HG03575 (cell line): ENCODE measurements at regions not wholly inside any gene's neighbourhood (a gene's known extent, or its start where the extent isn't known, plus 50 kb on each side); places are given as distances from the start of the nearest gene placed in this dataset.
"Not testable (repeated sequence)": the region's sequence is repeated elsewhere in the genome, so short reads cannot be mapped to it uniquely, and the experiment has no call there.

Experiments used
- ATAC-seq: cut with Tn5 transposase; IDR thresholded peaks from one replicate; pipeline ENCODE4 v1.9.1; 2021; ENCODE audit not compliant: unreplicated experiment, insufficient number of reproducible peaks, low FRiP score; ENCODE audit errors: extremely low read depth

GRCh38 chr15:79595995-79596622 is 164.0 kb downstream of the MINAR1 start:
- ATAC-seq: peak; percentile 92

GRCh38 chr15:79598639-79599038 is 166.5 kb downstream of the MINAR1 start:
- ATAC-seq: no peak

- ATAC-seq: no peak
Observed at GRCh38 chr15:79601405-79602086, 169.4 kb downstream of the MINAR1 start.

- ATAC-seq: no peak
Observed at GRCh38 chr15:79602180-79602579, 170.0 kb downstream of the MINAR1 start.

- no peak for ATAC-seq
Observed at GRCh38 chr15:79602731-79603130, 170.6 kb downstream of the MINAR1 start.

GRCh38 chr15:79606831-79607355 is 174.8 kb downstream of the MINAR1 start:
- no peak for ATAC-seq

- no peak for ATAC-seq
Observed at GRCh38 chr15:79608066-79608864, 176.1 kb downstream of the MINAR1 start.

- ATAC-seq: no peak
Observed at GRCh38 chr15:79609506-79609905, 177.4 kb downstream of the MINAR1 start.

GRCh38 chr15:79610021-79610420 is 177.9 kb downstream of the MINAR1 start:
- ATAC-seq: no peak

- ATAC-seq: no peak
Observed at GRCh38 chr15:79615754-79616153, 183.6 kb downstream of the MINAR1 start.

GRCh38 chr15:79617071-79617470 is 184.9 kb downstream of the MINAR1 start:
- no peak for ATAC-seq

- no peak for ATAC-seq
Observed at GRCh38 chr15:79620112-79620857, 188.1 kb downstream of the MINAR1 start.

- ATAC-seq: not testable (repeated sequence)
Observed at GRCh38 chr15:79621805-79622204, 189.7 kb downstream of the MINAR1 start.

- ATAC-seq: no peak
Observed at GRCh38 chr15:79623488-79623887, 191.4 kb downstream of the MINAR1 start.

GRCh38 chr15:79629687-79630086 is 197.6 kb downstream of the MINAR1 start:
- no peak for ATAC-seq

GRCh38 chr15:79632457-79632856 is 200.3 kb downstream of the MINAR1 start:
- ATAC-seq: no peak

- no peak for ATAC-seq
Observed at GRCh38 chr15:79635149-79635771, 203.1 kb downstream of the MINAR1 start.

GRCh38 chr15:79635897-79636561 is 203.9 kb downstream of the MINAR1 start:
- ATAC-seq: no peak
